ENCODE measurements at regions not wholly inside any gene's neighbourhood (a gene's known extent, or its start where the extent isn't known, plus 50 kb on each side); places are given as distances from the start of the nearest gene placed in this dataset.
"Not testable (repeated sequence)": the region's sequence is repeated elsewhere in the genome, so short reads cannot be mapped to it uniquely, and the experiment has no call there.

- H3K4me3 ChIP-seq (ENCODE audit: low read depth, low read length, poor library complexity, severe bottlenecking); DNase-seq (ENCODE audit: low spot score); H3K4me1 ChIP-seq (ENCODE audit: insufficient read depth, low read length, poor library complexity, severe bottlenecking); H3K9me3 ChIP-seq (ENCODE audit: low read depth, low read length, poor library complexity, severe bottlenecking); POLR2A ChIA-PET (ENCODE audit: low non-redundant PET); intact Hi-C loops (cut with micrococcal nuclease; ENCODE audit: unreplicated experiment); CTCF ChIA-PET; H3K27ac ChIP-seq (ENCODE audit: low read depth, low read length, poor library complexity, severe bottlenecking); H3K27me3 ChIP-seq (replicated peaks; ENCODE audit: insufficient read depth, low read depth, low read length, poor library complexity); BruUV-seq (replicated peaks); H3K36me3 ChIP-seq (ENCODE audit: insufficient read depth, low read length, poor library complexity, severe bottlenecking): not testable (repeated sequence)
Observed at GRCh38 chr9:67550044-67550443, 308.7 kb upstream of the ANKRD20A1 start.

- H3K9me3 ChIP-seq (ENCODE audit: low read depth, low read length, poor library complexity, severe bottlenecking); POLR2A ChIA-PET (ENCODE audit: low non-redundant PET); H3K27me3 ChIP-seq (replicated peaks; ENCODE audit: insufficient read depth, low read depth, low read length, poor library complexity); H3K4me3 ChIP-seq (ENCODE audit: low read depth, low read length, poor library complexity, severe bottlenecking); H3K36me3 ChIP-seq (ENCODE audit: insufficient read depth, low read length, poor library complexity, severe bottlenecking); DNase-seq (ENCODE audit: low spot score); H3K4me1 ChIP-seq (ENCODE audit: insufficient read depth, low read length, poor library complexity, severe bottlenecking); BruUV-seq (replicated peaks); intact Hi-C loops (cut with micrococcal nuclease; ENCODE audit: unreplicated experiment); CTCF ChIA-PET; H3K27ac ChIP-seq (ENCODE audit: low read depth, low read length, poor library complexity, severe bottlenecking): not testable (repeated sequence)
Observed at GRCh38 chr9:67529834-67530233, 328.9 kb upstream of the ANKRD20A1 start.

- H3K27me3 ChIP-seq (replicated peaks; ENCODE audit: insufficient read depth, low read depth, low read length, poor library complexity); H3K4me1 ChIP-seq (ENCODE audit: insufficient read depth, low read length, poor library complexity, severe bottlenecking); POLR2A ChIA-PET (ENCODE audit: low non-redundant PET); DNase-seq (ENCODE audit: low spot score); H3K27ac ChIP-seq (ENCODE audit: low read depth, low read length, poor library complexity, severe bottlenecking); BruUV-seq (replicated peaks); H3K36me3 ChIP-seq (ENCODE audit: insufficient read depth, low read length, poor library complexity, severe bottlenecking); H3K4me3 ChIP-seq (ENCODE audit: low read depth, low read length, poor library complexity, severe bottlenecking); intact Hi-C loops (cut with micrococcal nuclease; ENCODE audit: unreplicated experiment); CTCF ChIA-PET; H3K9me3 ChIP-seq (ENCODE audit: low read depth, low read length, poor library complexity, severe bottlenecking): not testable (repeated sequence)
Observed at GRCh38 chr9:67516938-67517337, 341.8 kb upstream of the ANKRD20A1 start.

- H3K27ac ChIP-seq (ENCODE audit: low read depth, low read length, poor library complexity, severe bottlenecking); CTCF ChIA-PET; H3K27me3 ChIP-seq (replicated peaks; ENCODE audit: insufficient read depth, low read depth, low read length, poor library complexity); H3K4me3 ChIP-seq (ENCODE audit: low read depth, low read length, poor library complexity, severe bottlenecking); POLR2A ChIA-PET (ENCODE audit: low non-redundant PET); intact Hi-C loops (cut with micrococcal nuclease; ENCODE audit: unreplicated experiment); BruUV-seq (replicated peaks); H3K4me1 ChIP-seq (ENCODE audit: insufficient read depth, low read length, poor library complexity, severe bottlenecking); H3K9me3 ChIP-seq (ENCODE audit: low read depth, low read length, poor library complexity, severe bottlenecking); DNase-seq (ENCODE audit: low spot score); H3K36me3 ChIP-seq (ENCODE audit: insufficient read depth, low read length, poor library complexity, severe bottlenecking): not testable (repeated sequence)
Observed at GRCh38 chr9:67514587-67514986, 344.1 kb upstream of the ANKRD20A1 start.

GRCh38 chr9:67503728-67504369, 354.9 kb upstream of the ANKRD20A1 start:
- H3K27ac ChIP-seq (ENCODE audit: low read depth, low read length, poor library complexity, severe bottlenecking); H3K36me3 ChIP-seq (ENCODE audit: insufficient read depth, low read length, poor library complexity, severe bottlenecking); DNase-seq (ENCODE audit: low spot score); H3K4me3 ChIP-seq (ENCODE audit: low read depth, low read length, poor library complexity, severe bottlenecking); BruUV-seq (replicated peaks); H3K27me3 ChIP-seq (replicated peaks; ENCODE audit: insufficient read depth, low read depth, low read length, poor library complexity); CTCF ChIA-PET; POLR2A ChIA-PET (ENCODE audit: low non-redundant PET); H3K4me1 ChIP-seq (ENCODE audit: insufficient read depth, low read length, poor library complexity, severe bottlenecking); H3K9me3 ChIP-seq (ENCODE audit: low read depth, low read length, poor library complexity, severe bottlenecking); intact Hi-C loops (cut with micrococcal nuclease; ENCODE audit: unreplicated experiment): not testable (repeated sequence)

GRCh38 chr9:67492028-67492427, 366.7 kb upstream of the ANKRD20A1 start:
- H3K4me1 ChIP-seq (ENCODE audit: insufficient read depth, low read length, poor library complexity, severe bottlenecking); intact Hi-C loops (cut with micrococcal nuclease; ENCODE audit: unreplicated experiment); H3K4me3 ChIP-seq (ENCODE audit: low read depth, low read length, poor library complexity, severe bottlenecking); H3K27me3 ChIP-seq (replicated peaks; ENCODE audit: insufficient read depth, low read depth, low read length, poor library complexity); POLR2A ChIA-PET (ENCODE audit: low non-redundant PET); H3K9me3 ChIP-seq (ENCODE audit: low read depth, low read length, poor library complexity, severe bottlenecking); H3K36me3 ChIP-seq (ENCODE audit: insufficient read depth, low read length, poor library complexity, severe bottlenecking); H3K27ac ChIP-seq (ENCODE audit: low read depth, low read length, poor library complexity, severe bottlenecking); CTCF ChIA-PET; BruUV-seq (replicated peaks); DNase-seq (ENCODE audit: low spot score): not testable (repeated sequence)

- not testable (repeated sequence) for H3K27ac ChIP-seq (ENCODE audit: low read depth, low read length, poor library complexity, severe bottlenecking); DNase-seq (ENCODE audit: low spot score)
Observed at GRCh38 chr9:67477465-67477864, 381.3 kb upstream of the ANKRD20A1 start.

GRCh38 chr9:67470739-67471138, 388.0 kb upstream of the ANKRD20A1 start:
- DNase-seq (ENCODE audit: low spot score); H3K4me3 ChIP-seq (ENCODE audit: low read depth, low read length, poor library complexity, severe bottlenecking); BruUV-seq (replicated peaks); H3K9me3 ChIP-seq (ENCODE audit: low read depth, low read length, poor library complexity, severe bottlenecking); H3K36me3 ChIP-seq (ENCODE audit: insufficient read depth, low read length, poor library complexity, severe bottlenecking); H3K27me3 ChIP-seq (replicated peaks; ENCODE audit: insufficient read depth, low read depth, low read length, poor library complexity); H3K27ac ChIP-seq (ENCODE audit: low read depth, low read length, poor library complexity, severe bottlenecking); intact Hi-C loops (cut with micrococcal nuclease; ENCODE audit: unreplicated experiment); H3K4me1 ChIP-seq (ENCODE audit: insufficient read depth, low read length, poor library complexity, severe bottlenecking); POLR2A ChIA-PET (ENCODE audit: low non-redundant PET); CTCF ChIA-PET: not testable (repeated sequence)

More at GRCh38 chr9:67477465-67477864, 381.3 kb upstream of the ANKRD20A1 start:
- H3K4me3 ChIP-seq (ENCODE audit: low read depth, low read length, poor library complexity, severe bottlenecking); H3K36me3 ChIP-seq (ENCODE audit: insufficient read depth, low read length, poor library complexity, severe bottlenecking); BruUV-seq (replicated peaks); intact Hi-C loops (cut with micrococcal nuclease; ENCODE audit: unreplicated experiment); H3K27me3 ChIP-seq (replicated peaks; ENCODE audit: insufficient read depth, low read depth, low read length, poor library complexity); POLR2A ChIA-PET (ENCODE audit: low non-redundant PET); H3K9me3 ChIP-seq (ENCODE audit: low read depth, low read length, poor library complexity, severe bottlenecking); H3K4me1 ChIP-seq (ENCODE audit: insufficient read depth, low read length, poor library complexity, severe bottlenecking); CTCF ChIA-PET: not testable (repeated sequence)

Data from A673 (cell line).